NCI-H510A (cell line): ENCODE measurements at regions not wholly inside any gene's neighbourhood (a gene's known extent, or its start where the extent isn't known, plus 50 kb on each side); places are given as distances from the start of the nearest gene placed in this dataset.
"Not testable (repeated sequence)": the region's sequence is repeated elsewhere in the genome, so short reads cannot be mapped to it uniquely, and the experiment has no call there.

Source experiments
- DNase-seq: peaks from one replicate; lab custom pipeline; 2025; lab: John Stamatoyannopoulos, UW

DNA sequence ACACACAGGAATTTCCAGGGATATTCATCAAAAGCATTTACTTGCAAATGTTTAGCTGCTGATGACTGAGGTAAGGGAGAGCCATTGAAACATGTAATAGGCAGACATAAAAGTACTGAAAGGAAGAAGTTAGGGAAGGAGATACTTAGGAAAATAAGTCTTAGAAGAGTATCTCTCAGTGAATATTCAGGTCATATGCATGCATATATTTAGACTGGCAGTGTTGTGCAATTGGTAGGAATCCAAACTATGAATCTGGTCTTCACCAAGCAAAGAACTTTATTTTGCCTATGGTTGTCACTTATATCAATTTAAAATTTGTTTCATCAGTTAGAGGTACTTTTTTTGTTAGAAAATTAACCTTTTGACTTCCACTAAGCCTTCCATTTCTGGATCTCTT, 1490.7 kb downstream of the SUCLG1 start:
- no peak for DNase-seq

DNA sequence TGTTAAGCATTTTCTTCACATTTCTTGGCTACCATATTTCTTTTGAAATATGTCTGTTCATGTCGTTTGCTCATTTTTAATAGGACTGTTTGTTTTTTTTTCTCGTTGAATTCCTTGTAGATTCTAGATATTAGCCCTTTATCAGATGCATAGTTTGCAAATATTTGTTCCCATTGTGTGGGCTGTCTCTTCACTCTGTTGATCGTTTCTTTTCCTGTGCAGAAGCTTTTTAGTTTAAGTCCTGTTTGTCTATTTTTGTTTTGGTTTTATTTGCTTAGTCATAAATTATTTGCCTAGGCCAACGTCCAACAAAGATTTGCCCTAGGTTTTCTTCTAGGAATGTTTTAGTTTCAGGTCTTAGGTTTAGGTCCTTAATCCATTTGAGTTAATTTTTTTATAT, 1494.7 kb downstream of the SUCLG1 start:
- DNase-seq: no peak

DNA sequence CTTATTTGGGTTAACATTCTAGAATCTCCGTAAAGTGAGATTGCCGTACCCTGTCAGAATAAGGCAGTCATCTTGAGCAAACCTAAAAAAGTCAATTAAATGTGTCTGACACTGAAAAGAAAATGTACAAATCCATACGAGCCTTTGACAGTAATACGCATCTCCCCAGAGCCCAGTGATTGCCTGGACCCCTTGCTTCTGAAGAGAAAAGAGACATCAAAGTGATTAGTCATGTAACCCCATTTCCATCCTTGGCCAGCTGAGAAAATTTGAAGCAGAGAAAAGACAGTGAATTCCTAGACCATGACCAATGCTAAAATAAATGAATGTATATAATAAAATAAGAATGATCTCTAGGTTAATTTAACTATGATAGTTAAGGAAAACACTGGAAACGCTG, 1499.4 kb downstream of the SUCLG1 start:
- DNase-seq: no peak

DNA sequence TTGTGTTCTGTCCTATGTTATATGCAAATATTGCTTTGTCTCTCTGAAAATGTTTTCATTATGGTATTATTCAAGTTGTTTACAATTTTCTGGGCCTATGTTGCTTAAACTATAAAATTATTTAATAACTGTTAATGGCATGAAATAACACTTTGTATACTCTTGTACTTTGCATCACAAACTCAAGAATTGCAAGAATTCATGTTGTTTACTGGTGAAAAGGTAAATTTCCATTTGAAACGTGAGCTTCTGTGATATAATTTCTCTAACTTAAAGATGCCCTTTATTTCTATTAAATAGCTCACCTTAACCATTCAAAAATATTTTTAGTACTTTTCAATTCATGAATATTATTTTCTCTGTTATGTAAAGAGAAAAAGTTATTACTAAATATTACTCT, 1504.2 kb downstream of the SUCLG1 start:
- DNase-seq: no peak

DNA sequence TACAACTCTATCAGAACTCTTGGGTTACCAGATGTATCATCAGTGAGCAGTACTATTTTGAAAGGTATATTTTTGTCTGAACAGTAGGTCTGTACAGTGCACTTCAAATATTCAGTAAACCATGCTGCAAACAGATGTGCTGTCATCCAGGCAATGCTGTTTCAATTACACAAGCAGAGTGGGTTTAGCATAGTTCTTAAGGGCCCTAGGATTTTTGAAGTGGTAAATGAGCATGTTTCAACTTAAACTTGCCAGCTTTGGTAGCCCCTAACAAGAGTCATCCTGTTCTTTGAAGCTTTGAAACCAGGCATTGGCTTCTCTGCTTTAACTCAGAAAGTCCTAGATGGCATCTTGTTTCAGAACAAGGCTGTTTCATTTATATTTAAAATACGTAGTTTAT, 1519.9 kb downstream of the SUCLG1 start:
- DNase-seq: no peak

DNA sequence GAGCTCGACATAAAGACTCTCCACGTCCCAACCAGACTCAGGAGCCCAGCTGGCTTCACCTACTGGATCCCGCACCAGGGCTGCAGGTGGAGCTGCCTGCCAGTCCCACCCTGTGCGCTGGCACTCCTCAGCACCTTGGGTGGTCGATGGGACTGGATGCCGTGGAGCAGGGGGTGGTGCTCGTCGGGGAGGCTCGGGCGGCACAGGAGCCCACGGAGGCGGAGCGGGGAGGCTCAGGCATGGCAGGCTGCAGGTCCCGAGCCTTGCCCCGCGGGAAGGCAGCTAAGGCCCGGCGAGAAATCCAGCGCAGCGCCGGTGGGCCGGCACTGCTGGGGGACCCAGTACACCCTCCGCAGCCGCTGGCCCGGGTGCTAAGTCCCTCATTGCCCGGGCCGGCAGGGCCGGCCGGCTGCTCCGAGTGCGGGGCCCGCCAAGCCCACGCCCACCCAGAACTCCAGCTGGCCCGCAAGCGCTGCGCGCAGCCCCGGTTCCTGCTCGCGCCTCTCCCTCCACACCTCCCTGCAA, 1520.7 kb downstream of the SUCLG1 start:
- DNase-seq: not testable (repeated sequence)

DNA sequence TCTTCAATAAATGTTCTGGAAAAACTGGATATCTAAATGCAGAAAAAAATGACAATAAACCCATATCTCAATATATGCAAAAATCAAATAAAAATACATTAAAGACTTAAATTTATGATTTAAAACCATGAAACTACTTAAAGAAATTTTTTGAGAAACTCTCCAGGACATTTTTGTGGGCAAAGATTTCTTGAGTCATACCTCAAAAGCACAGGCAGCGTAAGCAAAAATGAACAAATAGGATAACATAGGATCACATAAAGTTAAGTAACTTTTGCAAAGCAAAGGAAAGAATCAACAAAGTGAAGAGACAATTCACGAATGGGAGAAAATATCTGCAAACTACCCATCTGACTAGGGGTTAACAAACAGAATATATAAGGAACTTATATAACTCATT, 1545.5 kb downstream of the SUCLG1 start:
- DNase-seq: no peak

DNA sequence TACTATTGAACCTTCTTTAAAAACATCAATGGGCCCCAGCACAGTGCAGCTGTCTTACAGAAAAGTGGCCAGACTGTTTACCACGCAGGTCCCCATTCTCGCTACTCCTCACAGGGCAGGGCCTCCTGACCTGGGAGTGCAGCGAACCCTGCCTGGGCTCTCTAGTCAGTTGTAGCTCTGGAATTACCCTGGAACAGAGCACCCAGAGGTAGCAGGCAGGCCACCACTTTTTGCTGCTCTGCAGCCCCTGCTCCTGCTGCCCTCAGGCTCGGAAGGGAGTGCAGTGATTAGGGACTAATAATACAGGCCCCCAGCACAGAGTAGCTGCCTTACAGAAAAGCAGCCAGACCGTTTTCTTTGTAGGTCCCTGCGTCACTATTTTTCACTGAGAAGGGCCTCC, 1563.0 kb downstream of the SUCLG1 start:
- no peak for DNase-seq

DNA sequence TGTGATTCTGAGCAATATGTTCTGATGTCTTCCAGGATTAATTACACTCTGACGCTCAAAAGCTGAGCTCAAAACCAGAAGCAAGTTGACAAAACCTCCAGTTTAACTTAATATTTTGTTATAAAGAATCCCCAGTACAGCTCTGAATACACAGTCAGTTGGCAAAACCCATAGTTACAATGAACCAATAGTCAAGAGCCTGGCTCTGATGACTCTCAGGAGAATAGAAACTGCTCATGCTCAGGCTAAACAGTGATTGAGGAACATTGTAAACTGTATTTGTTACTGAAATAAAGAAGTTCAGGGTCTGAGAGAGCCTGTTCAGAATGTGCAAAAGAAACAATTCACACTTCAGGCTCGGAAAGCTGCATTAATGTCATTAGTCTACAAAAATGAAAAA, 1565.9 kb downstream of the SUCLG1 start:
- no peak for DNase-seq

DNA sequence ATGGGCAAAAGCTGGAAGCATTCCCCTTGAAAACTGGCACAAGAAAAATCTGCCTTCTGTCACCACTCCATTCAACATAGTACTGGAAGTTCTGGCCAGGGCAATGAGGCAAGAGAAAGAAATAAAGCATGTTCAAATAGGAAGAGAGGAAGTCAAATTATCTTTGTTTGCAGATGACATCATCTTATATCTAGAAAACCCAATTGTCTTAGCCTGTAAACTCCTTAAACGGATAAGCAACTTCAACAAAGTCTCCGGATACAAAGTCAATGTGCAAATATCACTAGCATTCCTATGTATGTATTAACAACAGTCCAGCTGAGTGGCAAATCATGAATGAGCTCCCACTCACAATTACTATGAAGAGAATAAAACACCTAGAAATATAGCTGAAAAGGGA, 1579.3 kb downstream of the SUCLG1 start:
- no peak for DNase-seq

DNA sequence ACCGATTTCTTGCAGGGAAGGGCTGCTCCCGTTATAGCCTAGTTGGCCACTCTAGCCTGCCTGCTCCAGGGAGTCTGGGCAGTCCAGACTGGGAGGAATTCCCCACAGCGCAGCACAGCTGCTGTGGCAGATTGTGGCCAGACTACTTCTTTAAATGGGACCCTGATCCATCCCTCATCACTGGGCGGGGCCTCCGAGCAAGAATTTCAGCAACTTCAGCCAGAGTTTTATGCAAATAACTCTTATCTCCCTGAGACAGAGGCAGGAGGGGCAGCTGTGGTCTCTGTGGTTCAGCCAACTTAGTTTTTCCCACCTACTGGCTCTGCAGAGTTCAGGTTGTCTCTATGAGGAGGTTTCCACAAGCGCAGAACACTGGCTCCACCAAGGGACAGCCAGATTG, 1583.2 kb downstream of the SUCLG1 start:
- no peak for DNase-seq

DNA sequence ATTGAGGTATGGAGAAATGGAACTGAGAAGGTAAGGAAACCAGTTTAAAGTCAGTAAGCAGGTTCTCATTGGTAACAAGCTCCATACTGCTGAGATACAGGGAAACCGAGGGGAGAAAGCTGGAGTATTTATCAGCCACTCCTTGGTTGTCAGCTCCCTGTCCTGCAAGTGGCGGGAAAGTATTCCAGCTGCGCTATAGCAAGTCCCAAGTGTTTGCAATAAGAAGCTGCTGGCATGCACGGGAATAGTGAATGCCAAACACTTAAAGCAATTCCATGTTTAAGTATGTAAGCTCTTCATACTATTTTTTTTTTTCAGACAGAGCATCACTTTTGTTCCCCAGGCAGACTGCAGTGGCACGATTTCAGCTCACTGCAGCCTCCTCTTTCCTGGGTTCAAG, 1601.1 kb downstream of the SUCLG1 start:
- no peak for DNase-seq

DNA sequence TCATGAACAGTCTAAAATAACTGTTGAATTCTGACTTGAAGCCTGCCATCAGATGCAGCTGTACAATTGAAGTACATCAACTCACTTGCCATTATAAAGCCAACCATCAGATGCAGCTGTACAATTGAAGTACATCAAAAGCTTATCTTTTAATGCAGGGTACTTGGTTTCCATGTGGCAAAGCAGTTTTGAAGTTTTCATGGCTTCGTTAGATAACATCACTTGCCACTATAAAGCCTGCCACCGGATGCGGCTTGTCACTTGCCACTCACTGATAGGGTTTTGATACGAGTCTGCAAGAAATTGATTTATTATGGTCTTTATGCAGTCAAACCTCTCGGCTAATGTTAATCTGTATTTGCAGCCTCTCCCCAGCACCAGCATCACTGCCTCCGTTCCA, 1605.8 kb downstream of the SUCLG1 start:
- no peak for DNase-seq

DNA sequence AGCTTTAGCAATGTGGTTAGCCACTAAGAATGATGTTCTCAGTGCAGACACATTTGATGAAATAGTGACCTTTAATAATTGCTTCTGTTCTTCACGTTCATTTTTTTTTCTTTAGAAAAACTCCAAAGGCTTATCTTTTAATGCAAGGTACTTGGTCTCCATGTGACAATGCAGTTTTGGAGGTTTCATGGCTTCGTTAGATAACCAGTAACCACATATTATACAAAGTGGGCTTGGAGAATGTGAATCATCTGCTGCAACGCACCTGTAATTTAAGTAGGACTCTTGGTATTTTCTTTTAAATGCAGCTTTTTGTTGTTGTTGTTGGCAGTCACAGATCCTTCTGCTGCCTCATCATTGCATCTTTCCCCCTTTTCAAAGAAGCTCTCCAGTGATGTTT, 1606.3 kb downstream of the SUCLG1 start:
- no peak for DNase-seq

DNA sequence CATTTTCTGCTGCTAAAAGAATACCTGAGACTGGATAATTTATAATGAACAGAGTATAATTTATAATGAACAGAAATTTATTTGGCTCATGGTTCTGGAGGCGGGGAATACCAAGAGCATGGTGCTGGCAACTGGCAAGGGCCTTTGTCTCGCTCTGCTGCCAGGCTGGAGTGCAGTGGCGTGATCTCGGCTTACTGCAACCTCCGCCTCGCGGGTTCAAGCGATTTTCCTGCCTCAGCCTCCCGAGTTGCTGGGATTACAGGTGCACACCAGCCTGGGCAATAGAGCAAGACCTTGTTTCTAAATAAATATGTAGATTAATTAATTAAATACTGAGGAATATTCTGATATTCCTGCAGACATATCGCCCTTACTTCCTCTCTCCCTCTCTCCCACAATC, 1610.8 kb downstream of the SUCLG1 start:
- no peak for DNase-seq

DNA sequence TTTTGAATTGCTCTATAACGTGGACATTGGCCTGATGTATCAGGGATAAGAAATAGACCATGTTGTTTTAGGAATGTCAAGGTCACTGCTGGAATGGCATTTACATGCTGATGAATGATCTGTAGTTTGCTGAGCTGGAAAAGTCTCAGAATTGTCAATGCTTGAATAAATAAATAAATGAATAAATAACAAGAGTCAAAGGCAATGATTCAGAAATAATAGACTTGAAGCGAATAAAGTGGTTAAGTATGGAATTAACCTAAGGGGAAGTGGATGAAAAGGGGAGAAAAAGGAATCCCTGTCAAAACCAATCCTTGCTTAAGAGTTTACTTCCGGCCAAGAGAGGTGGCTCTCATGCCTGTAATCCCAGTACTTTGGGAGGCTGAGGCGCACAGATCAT, 1620.0 kb downstream of the SUCLG1 start:
- no peak for DNase-seq

DNA sequence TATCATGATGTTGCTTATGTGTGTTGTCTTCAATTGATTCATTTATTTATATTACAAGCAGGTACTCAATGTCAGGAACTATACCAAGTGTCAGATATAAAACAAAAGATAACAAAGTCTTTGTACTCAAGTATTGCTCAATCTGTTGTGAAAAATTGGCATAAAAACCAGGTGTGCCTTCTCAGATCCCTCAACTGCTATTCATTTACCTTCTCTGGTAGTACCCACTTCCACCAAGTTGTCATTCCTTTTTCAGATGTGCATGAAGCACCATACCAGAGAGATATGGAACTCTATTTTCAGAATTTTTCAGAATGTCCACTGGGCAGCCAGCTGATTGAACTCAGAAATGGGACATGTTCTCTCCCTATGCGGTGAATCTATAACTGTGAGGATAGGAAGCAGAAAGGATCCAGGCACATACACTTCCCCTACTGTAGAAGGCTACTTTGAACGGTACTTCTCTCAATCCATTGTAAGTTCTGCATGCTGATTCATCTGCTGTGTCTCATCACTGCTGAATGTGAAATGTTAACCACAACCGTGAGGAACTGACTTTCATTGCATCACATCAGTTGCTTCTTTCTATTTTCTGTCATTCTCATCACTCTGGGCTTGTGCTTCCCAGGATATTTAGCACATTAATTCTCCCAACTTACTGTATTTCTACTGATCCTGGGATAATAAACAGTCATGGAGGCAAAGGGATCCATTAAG, 1621.3 kb downstream of the SUCLG1 start:
- DNase-seq: no peak

DNA sequence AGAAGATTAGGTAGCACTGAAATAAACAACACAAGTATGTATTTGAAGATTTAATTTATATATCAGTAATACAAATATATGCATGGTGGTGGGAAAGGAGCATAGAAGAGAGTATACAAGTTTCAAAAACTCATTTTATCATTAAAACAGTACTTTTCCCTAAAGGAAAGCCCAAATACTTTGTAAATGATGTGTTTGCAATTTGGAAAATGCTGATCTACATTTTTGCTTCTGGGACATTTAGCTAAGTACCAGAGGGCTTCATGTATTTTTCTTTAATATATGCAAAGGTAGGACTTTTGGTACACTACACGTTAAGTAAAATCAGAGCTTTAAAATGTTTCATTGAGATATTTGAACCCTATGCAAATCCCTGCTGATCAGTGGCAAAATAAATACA, 1624.2 kb downstream of the SUCLG1 start:
- no peak for DNase-seq

DNA sequence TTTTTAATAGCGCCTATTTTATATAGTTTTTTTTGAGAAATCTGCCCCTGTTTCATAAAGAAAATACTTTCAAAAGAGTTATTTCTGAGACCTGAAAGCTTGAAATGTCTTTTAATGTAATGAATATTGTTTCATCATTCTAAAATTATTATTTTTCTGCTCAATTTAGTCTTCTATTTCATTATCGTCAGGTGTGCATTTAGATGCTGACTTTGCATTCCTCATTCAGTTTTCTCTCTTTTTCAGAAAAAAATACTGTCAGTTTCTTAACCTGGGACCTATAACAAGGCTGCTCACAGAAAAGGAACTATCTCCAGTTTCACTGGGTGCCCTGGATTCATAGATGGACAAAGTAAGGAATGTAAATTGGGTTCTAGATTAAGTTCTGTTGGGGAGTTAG, 1631.7 kb downstream of the SUCLG1 start:
- DNase-seq: no peak

DNA sequence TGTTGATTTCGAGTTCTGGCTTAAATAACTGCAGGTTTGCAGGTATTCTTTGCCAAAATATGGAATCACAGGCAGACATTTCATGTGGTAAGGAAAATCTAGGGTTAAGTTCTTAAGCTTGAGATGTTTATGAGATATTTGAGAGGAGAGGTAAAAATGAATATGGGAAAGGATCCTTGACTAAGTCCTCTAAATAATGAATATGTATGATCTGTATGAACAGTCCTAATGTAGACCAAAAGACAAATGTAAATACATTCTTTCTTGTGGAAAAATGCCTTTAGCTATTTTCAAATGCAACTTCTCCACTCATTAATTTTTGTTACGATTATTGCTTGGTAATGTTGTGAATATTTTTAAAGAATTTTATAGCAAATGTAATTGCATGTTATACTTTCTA, 1632.6 kb downstream of the SUCLG1 start:
- DNase-seq: no peak

DNA sequence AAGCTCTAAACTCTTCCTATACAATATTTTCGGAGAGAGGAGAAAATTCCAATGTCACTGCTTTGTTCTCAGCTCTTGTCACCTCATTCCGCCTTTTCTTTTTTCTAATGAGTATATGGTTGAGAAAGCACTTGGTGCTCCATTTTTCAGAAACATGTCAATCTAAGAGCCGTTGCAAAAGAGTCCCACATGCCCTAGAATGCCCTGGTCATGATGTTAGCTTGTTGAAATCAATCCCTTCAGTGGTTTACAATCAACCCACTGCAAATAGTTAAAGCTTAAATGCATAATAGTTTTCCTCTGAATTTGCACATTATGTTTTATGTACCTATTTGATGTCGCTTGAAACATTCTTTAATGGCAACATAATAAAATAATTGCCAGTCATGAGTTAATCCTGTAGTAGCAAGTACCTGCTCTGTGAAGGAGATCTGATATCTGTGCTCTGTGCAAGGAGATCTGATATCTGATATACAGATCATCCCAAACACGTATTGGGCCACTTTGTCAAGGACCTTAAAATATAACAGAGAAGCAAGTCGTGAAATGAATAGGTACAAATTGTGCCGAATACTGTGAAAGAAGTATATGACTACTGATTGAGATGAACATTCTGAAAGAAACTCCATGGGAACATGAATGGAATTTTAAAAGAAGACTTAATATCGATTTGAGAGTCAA, 1633.5 kb downstream of the SUCLG1 start:
- DNase-seq: no peak

DNA sequence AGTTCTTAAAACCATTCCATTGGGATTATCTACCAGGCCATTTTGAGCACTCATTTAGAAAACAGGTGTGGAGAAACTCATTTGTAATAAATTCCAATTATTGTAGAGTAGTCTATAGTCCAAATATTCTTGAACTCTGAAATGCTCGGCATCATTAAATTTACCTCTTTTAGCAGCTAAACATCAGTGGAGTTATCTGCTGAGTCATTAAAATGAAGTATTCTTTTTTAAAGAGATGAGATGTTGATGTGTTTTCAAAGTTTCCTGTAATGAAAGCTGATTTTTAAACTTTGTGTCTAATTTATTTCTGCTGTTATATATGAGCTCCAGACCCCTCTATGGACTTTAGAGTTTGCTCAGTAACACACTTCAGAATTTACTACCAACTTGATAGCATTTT, 1635.2 kb downstream of the SUCLG1 start:
- DNase-seq: no peak

DNA sequence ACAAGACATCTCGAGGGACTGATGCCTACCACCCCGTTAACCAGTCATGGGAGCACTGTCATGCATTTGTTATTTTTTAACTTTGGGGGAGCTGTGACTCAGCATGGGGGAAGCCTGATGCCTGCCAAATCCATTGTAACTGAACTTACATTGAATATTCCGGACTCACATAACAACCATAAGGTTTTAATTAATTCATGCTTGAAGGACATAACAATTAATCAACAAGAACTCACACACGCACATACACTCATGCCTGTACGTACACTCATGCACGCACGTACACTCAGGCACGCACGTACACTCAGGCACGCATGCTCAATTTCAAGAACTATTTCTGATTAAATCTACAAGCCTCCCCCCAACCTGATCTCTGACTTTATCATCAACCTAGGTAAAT, 1639.1 kb downstream of the SUCLG1 start:
- DNase-seq: no peak

DNA sequence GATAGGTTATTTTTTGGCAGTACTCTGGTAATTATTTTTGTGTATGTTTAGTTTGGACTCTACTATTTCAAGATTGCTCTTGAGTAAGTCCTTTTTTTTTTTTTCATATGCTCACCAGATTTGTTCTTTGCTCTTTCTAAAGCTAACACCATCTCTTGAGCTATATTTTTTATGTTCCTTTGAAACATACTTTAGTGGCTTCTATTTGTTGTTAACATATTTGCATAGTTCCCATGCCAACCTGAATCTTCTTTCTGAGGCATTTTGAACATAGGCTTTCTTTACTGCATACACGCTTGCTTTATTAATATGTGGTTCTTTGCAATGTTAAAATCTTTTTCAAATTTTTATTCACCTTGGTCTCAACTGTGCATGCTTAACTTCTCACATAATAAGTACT, 1644.9 kb downstream of the SUCLG1 start:
- DNase-seq: no peak
